ENCODE measurements at regions not wholly inside any gene's neighbourhood (a gene's known extent, or its start where the extent isn't known, plus 50 kb on each side); places are given as distances from the start of the nearest gene placed in this dataset.

DNA sequence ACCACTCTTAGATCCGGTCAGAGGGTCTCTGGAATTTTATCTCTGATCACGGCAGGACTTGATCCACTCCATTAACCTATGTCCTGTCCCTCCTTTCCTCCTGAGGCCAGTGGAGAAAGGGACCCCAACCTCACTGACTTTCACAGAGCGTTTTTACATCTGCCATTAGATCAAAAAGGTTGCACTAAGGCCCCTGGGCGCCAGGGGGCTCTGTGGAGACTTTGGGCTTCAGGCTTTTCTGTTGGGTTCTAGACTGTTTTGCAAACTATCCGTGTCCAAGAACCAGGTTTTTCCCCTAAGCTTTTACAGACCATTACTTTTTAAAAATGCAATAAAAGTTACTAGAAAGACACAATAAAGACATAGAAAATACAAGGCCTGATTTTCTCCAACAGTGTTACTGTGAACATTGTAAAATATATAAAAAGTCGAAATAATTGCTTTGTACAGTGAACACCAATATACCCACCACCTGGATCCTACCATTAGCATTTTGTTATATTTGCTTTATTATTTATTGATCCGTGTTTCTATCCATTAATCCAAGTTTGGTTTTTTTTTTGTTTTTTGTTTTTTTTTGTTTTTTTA lies 159.7 kb downstream of the POLR2M start:
- DNase-seq, result peak; percentile 28 to 67 (median 52)
- no peak overlapping the region for H3K4me3 ChIP-seq
- WGBS, 4 donors, result 40 to 48% (median 44%) methylated on average over 7 of the region's 7 CpGs
- H3K27me3 ChIP-seq, result peaks cover 0 to 6% (median 0%) of the 10 kb centered on the region in 9 donors
- no peak overlapping the region for H3K27ac ChIP-seq
- intact Hi-C loops (cut with DNase I), result loop anchor here in 9 of 10 donors (1.0 to 10.0 kb wide), 10 partner anchors 200 to 319 kb away; partner anchors contain the start of gene ALDH1A2 (in 1 of the 9)
- ATAC-seq, result peak in 2 of 4 donors; percentile 54 to 62
- no peak for TF ChIP-seq POLR2A (IDR thresholded peaks at IDR 0.05)
- TF ChIP-seq, protein P1, sequence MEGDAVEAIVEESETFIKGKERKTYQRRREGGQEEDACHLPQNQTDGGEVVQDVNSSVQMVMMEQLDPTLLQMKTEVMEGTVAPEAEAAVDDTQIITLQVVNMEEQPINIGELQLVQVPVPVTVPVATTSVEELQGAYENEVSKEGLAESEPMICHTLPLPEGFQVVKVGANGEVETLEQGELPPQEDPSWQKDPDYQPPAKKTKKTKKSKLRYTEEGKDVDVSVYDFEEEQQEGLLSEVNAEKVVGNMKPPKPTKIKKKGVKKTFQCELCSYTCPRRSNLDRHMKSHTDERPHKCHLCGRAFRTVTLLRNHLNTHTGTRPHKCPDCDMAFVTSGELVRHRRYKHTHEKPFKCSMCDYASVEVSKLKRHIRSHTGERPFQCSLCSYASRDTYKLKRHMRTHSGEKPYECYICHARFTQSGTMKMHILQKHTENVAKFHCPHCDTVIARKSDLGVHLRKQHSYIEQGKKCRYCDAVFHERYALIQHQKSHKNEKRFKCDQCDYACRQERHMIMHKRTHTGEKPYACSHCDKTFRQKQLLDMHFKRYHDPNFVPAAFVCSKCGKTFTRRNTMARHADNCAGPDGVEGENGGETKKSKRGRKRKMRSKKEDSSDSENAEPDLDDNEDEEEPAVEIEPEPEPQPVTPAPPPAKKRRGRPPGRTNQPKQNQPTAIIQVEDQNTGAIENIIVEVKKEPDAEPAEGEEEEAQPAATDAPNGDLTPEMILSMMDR (IDR thresholded peaks at IDR 0.05), result peak; percentile 64 to 85 (median 80)
- H3K9me3 ChIP-seq, result no peaks in the 10 kb centered on the region
- H3K36me3 ChIP-seq, result no peaks in the 10 kb centered on the region
- peaks cover 0 to under 1% (median 0%) of the 10 kb centered on the region in 12 donors for H3K4me1 ChIP-seq

DNA sequence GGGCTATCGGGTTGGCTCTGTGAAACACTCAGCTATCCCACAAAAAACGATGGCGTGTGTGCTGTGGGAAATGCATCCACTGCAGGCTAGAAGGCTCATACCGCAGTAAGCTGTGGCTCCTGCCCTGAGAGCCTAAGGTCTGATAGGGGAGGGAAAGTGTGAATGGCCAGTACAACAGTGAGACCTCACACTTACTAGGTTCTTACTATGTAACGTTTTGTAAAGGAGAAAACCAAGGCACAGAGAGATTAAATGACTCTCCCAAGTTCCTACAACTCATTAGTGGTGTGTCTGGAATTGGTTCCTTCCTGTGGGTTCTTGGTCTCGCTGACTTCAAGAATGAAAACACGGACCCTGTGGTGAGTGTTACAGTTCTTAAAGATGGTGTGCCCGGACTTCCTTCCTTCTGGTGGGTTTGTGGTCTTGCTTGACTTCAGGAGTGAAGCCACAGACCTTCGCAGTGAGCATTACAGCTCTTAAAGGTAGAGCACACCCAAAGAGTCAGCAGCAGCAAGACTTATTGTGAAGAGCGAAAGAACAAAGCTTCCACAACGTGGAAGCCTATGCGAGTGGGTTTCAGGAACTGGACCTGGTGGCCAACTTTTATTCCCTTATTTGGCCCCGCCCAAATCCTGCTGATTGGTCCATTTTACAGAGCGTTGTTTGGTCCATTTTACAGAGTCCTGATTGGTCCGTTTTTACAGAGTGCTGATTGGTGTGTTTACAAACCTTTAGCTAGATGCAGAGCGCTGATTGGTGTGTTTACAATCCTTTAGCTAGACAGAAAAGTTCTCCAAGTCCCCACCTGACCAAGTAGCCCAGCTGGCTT lies 161.7 kb downstream of the POLR2M start:
- TF ChIP-seq, protein P1 (IDR thresholded peaks at IDR 0.05), result no peak
- no peak for TF ChIP-seq POLR2A (IDR thresholded peaks at IDR 0.05)
- no peaks in the 10 kb centered on the region for H3K4me1 ChIP-seq
- WGBS, 4 donors, result 86 to 93% (median 90%) methylated on average over 16 of the region's 16 CpGs
- ATAC-seq (no peak), DNase-seq (no peak)
- peaks cover 0 to 6% (median 0%) of the 10 kb centered on the region in 9 donors for H3K27me3 ChIP-seq
- no peak overlapping the region for H3K4me3 ChIP-seq
- intact Hi-C loops (cut with DNase I), result loop anchor here in 8 of 10 donors (2.0 to 10.0 kb wide), 9 partner anchors 199 to 317 kb away; partner anchors contain the start of gene ALDH1A2 (in 1 of the 8)
- no peaks in the 10 kb centered on the region for H3K36me3 ChIP-seq
- no peak overlapping the region for H3K27ac ChIP-seq
- H3K9me3 ChIP-seq, result no peaks in the 10 kb centered on the region

DNA sequence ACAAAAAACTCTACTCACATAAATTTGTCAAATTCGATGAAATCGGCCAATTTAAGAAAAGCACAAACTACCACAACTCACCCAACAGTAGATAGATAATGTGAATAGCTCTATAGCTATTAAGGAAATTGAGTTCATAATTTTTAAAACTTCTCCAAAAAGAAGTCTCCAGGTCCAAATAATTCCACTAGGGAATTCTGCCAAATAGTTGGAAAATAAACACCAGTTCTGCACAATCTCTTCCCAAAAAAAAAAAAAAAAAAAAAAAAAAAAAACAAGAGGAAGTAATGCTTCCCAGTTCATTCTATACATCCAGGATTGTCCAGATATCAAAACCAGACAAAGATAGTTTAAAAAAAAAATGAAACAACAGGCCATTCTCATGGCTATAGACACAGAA lies 164.2 kb downstream of the POLR2M start:
- ATAC-seq (no peak), DNase-seq (no peak)
- Histone ChIP-seq H3K36me3 (no peaks in the 10 kb centered on the region), H3K9me3 (peaks cover 0 to 18% (median 11%) of the 10 kb centered on the region in 12 donors), H3K4me3 (no peak overlapping the region), H3K4me1 (no peaks in the 10 kb centered on the region), H3K27me3 (peaks cover 0 to 6% (median 0%) of the 10 kb centered on the region in 9 donors), H3K27ac (no peak overlapping the region)
- intact Hi-C loops (cut with DNase I), result no loop called here
- WGBS, 4 donors, result 88 to 96% (median 93%) methylated on average over 2 of the region's 2 CpGs
- TF ChIP-seq, protein P1 (IDR thresholded peaks at IDR 0.05), result no peak
- TF ChIP-seq POLR2A (IDR thresholded peaks at IDR 0.05), result no peak

All from heart left ventricle (tissue), 16 donors.